HG02642 (cell line): ENCODE measurements at regions not wholly inside any gene's neighbourhood (a gene's known extent, or its start where the extent isn't known, plus 50 kb on each side); places are given as distances from the start of the nearest gene placed in this dataset.

ENCODE experiments used
- ATAC-seq: cut with Tn5 transposase; IDR thresholded peaks from one replicate; pipeline ENCODE4 v1.9.1; 2021; ENCODE audit warnings: mild to moderate bottlenecking; ENCODE audit not compliant: unreplicated experiment, poor library complexity

DNA sequence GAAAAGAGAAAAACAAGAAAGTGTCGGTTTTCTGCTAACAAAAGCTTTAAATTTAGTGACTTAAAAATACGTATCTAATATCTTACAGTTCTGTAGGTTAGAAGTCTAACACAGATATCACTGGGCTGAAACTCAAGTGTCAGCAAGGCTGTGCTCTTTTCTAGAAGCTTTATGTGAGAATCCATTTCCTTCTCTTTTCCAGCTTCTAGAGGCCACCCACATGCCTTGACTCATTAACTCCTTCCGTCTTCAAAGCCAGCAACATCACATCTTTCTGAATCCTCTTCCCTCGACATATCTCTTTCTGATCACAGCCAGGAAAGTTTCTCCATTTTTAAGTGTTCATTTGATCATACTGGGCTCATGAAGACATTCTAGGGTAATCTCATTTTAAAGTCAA lies 262.0 kb downstream of the MAFB start:
- ATAC-seq = no peak

DNA sequence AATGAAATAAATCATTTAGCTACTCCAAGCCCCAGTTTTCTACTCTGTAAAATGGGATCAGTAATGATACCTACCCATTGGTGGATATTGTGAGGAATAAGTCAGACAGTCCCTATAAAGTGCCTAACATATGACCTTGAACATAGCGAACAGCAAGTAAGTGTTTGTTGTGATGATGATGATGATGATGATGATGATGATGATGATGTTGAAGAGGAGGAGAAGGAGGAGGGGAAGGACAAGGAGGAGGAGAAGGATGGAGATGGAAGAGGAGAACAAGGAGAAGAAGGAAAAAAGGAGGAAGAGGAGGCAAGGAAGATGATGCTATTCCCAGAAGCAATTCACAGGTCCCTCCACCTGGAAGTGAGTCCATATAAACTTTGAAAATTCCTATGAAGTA lies 264.3 kb downstream of the MAFB start:
- ATAC-seq = no peak

GRCh38 chr20:40422656-40423055 lies 266.4 kb downstream of the MAFB start:
- no peak for ATAC-seq

GRCh38 chr20:40416274-40416673 lies 272.8 kb downstream of the MAFB start:
- no peak for ATAC-seq

DNA sequence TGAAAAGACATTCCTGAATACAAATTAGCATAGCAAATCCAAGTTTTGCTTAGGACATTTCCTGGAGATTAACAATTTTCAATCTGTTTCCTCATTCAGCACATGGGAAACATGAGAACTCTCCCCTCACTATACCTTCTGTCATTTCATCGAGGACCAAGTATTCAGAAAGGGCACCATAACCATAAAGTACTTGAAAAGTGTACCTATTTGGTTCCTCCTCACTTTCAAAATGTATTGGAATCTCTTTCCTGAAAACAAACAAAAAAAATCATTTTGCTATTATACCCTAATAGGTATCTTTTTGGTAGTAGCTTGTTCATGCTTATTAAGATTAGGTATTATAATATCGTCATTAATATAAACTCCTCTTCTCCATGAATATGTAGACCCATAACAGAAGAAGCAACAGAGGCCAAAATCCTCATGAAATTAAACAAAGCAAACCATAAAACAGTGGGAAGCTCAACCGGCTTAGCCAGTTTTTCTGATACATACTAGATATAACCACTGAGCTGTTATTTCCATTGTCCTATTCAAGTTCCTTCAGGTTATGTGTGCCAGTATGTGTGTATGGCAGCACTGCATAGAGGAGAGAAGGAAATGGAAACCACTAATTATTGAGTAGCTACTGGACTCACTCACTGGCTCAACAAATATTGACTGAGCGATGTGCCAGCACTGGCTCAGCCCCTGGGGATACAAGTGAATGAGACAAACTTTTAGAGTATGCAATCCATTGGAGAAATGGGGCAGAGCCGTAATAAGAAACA lies 274.0 kb downstream of the MAFB start:
- ATAC-seq = no peak

GRCh38 chr20:40410028-40410427 lies 279.0 kb downstream of the MAFB start:
- ATAC-seq = no peak

DNA sequence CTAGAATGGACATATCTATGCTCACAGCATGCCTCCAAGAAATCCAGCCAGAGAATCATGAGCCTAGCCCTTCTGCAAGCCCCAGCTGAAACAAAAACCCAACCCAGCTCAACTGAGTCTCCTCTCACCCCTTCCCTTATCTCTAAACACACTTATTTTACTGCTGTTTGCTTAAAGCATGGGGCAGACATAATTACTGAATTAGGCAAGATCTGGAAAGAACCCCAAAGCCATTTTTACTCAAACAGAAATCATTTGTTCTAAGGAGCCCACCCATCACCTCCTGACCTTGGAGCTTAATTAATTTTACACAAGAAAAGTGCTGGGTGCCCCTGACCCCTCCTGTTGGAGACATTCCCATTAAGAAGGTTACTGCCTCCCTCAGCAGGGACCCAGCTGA lies 291.6 kb downstream of the MAFB start:
- no peak for ATAC-seq

DNA sequence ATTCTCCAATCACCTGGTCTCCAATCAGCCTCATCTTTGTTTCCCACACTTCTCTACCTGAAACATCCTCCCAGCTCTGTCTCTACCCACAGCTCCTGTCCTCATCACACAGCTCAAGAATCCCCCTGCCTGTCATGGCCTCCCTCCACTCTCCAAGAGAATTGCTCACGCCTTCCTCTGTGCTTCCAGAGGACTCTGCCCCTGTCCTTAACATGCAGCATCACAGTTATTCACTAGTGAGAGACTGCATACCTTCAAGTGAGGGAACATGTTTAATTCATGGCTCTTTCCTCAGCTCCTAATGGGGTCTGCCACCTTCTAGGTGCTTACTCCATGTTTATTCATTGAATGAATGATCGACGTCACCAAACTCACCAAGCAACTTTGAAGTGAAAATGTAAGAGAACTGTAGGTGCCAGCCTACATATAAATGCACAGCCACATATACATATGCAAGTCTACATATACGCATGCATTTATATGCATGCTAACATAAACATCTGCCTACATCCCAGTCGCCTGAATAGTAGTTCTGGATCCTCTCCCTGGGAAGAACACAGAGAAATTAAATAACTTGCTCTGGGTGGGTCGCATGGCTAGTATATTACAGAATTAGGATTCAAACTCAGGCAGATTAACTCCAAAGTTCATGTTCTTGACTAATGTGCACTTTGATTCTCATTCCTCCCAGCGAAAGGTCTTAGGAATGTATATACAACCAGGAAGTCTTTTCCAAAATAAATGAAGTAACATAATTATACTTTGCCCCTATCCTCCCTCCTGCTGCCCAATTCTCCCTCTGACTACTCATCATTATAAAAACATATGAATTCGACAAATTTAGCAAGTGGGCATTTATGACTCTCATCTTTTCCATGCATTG lies 295.6 kb downstream of the MAFB start:
- no peak for ATAC-seq

GRCh38 chr20:40390654-40391053 lies 298.4 kb downstream of the MAFB start:
- ATAC-seq = no peak

- ATAC-seq = no peak
Observed at GRCh38 chr20:40370800-40371199, 318.2 kb downstream of the MAFB start.

DNA sequence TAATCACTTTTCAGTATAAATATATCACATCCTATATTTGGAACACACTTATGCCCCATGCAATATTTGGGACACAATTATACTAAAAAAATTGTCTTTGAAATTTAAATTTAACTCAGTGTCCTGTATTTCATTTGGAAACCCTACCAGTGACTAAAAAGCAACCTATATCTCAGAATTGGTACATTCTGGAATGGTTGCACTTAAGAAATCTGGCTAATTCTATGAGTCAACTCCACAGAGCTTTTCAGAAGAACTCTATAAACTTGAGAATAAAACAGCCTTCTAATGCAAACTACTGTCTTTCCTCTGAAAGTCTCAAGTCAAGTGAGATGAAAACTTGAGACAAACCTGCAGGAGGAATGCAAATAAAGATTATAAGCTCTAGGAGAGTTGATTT lies 320.2 kb downstream of the MAFB start:
- no peak for ATAC-seq

DNA sequence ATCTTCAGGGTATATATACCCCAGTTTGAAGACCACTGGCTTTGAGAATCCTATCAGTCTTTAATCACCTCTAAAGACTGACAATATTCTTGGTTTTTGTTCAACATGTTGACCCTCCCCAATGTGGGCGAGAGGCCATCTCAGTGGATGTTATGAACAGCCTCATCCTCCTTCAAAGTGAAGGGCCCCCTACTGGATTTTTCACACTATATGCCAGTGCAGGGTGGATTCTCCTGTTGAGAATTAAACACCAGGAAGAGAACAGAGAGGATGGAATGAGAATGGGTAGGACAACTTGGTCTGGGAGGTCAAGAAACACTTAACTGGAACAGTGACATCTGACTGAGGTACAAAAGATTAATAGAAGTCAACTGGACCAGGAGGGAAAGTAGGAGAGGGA lies 327.1 kb downstream of the MAFB start:
- no peak for ATAC-seq

DNA sequence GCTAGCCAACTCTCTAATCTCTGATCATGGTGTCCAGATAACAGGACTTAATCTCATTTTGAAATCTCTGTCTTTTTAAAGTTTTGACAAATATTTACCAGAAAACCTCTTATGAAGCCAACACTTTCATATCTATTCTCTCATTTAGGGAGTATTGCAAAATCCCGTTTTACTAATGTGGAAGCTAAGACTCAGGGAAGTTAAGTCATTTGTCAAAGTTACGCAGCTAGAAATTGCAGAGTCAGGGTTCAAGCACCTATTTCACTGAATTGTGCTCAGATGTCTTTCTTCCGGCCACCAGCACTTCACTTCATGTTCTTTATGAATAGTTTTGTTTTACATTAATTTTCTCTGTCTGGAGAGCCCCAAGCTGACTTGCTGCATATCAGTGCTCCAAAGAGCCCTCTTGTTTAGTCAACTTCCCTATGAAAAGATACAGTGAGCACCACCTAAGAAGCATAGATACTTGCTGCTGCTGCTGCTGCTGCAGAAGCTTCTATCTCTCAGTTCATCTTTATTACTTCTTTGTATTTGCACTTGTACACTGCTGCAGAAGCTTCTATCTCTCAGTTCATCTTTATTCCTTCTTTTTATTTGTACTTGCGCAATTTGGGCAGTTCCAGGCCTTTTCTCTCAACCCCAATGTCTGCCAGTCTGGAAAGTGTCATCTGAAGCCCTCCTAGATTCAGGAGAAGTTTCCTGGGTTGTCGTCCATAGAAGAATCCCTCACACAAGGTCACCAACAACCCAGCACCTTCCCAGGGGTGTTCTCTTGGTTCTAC lies 329.7 kb downstream of the MAFB start:
- no peak for ATAC-seq

GRCh38 chr20:40354880-40355279 lies 334.2 kb downstream of the MAFB start:
- ATAC-seq = no peak

- no peak for ATAC-seq
Observed at GRCh38 chr20:40343390-40343789, 345.6 kb downstream of the MAFB start.

- no peak for ATAC-seq
Observed at GRCh38 chr20:40341561-40341960, 347.5 kb downstream of the MAFB start.

DNA sequence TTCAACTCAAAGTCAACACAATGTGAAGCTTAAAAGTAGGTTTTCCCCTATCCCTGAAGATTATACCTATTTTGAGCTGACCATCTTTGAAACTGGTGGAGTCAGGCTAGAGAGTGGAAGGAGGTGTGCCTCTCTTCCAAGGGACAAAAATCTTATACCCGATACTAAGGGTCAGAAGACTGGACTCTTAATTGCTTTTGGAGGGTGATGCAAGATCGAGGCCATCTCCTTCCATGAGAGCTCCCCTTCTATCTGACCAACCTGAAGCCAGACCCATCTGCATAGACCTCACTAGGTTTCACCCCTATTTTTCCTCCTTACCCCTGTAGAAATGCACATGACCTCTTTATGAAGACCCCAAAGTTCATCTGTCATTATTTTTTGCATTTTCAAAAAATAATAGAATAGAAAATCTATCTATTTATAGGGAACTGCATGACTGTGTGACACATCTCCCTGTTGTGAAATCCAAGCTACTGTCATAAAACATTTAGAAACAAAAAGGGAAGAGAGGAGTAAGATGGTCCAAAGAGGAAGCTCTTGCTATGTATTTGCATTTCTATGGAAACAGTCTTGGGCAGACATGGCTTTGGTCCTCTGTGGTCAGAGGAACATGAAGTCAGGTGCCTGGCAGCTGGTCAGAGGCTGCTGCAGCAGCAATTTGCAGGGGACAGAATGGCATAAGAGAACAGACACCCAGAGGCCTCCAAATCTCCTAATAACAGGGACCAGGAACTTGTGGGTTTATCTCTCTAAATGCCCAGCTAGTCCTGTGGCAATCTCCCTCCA lies 349.2 kb downstream of the MAFB start:
- no peak for ATAC-seq

GRCh38 chr20:40336533-40336932 lies 352.5 kb downstream of the MAFB start:
- ATAC-seq = no peak

- no peak for ATAC-seq
Observed at GRCh38 chr20:40335901-40336351, 353.1 kb downstream of the MAFB start.

GRCh38 chr20:40335437-40335836 lies 353.6 kb downstream of the MAFB start:
- no peak for ATAC-seq
